HG03045 (cell line): ENCODE measurements at regions not wholly inside any gene's neighbourhood (a gene's known extent, or its start where the extent isn't known, plus 50 kb on each side); places are given as distances from the start of the nearest gene placed in this dataset.

Experiments used
- ATAC-seq: cut with Tn5 transposase; IDR thresholded peaks from one replicate; pipeline ENCODE4 v1.9.1; 2021; ENCODE audit warnings: mild to moderate bottlenecking, moderate library complexity; ENCODE audit not compliant: unreplicated experiment

- no peak for ATAC-seq
Observed at GRCh38 chr17:55585629-55586028, 74.4 kb upstream of the SMIM36 start.

GRCh38 chr17:55584861-55585260 lies 73.6 kb upstream of the SMIM36 start:
- ATAC-seq, result no peak

- ATAC-seq, result no peak
Observed at GRCh38 chr17:55584055-55584685, 72.9 kb upstream of the SMIM36 start.

GRCh38 chr17:55582897-55583296 lies 71.6 kb upstream of the SMIM36 start:
- ATAC-seq, result no peak

GRCh38 chr17:55580596-55581133 lies 69.4 kb upstream of the SMIM36 start:
- ATAC-seq, result peak; percentile 49

- peak; percentile 36 for ATAC-seq
Observed at GRCh38 chr17:55577687-55578086, 66.4 kb upstream of the SMIM36 start.

GRCh38 chr17:55576996-55577586 lies 65.8 kb upstream of the SMIM36 start:
- ATAC-seq, result peak; percentile 79

- peak; percentile 20 for ATAC-seq
Observed at GRCh38 chr17:55576237-55576995, 65.2 kb upstream of the SMIM36 start.

- ATAC-seq, result no peak
Observed at GRCh38 chr17:55575058-55575636, 63.9 kb upstream of the SMIM36 start.

GRCh38 chr17:55572599-55572998 lies 61.3 kb upstream of the SMIM36 start:
- ATAC-seq, result no peak

- no peak for ATAC-seq
Observed at GRCh38 chr17:55572139-55572538, 60.9 kb upstream of the SMIM36 start.

- ATAC-seq, result no peak
Observed at GRCh38 chr17:55571095-55571494, 59.8 kb upstream of the SMIM36 start.

GRCh38 chr17:55570391-55570790 lies 59.1 kb upstream of the SMIM36 start:
- ATAC-seq, result no peak

GRCh38 chr17:55567240-55568214 lies 56.3 kb upstream of the SMIM36 start:
- ATAC-seq, result no peak

- no peak for ATAC-seq
Observed at GRCh38 chr17:55564081-55564480, 52.8 kb upstream of the SMIM36 start.

GRCh38 chr17:55563363-55563762 lies 52.1 kb upstream of the SMIM36 start:
- no peak for ATAC-seq

- ATAC-seq, result no peak
Observed at GRCh38 chr17:55561973-55562495, 50.8 kb upstream of the SMIM36 start.

GRCh38 chr17:55561316-55561972 lies 50.2 kb upstream of the SMIM36 start:
- ATAC-seq, result no peak
